CD14-positive monocyte (primary cell): ENCODE measurements at regions not wholly inside any gene's neighbourhood (a gene's known extent, or its start where the extent isn't known, plus 50 kb on each side); places are given as distances from the start of the nearest gene placed in this dataset.
A peak's percentile ranks its signal among the peaks of the same experiment; 100 is the strongest.
"Not testable (repeated sequence)": the region's sequence is repeated elsewhere in the genome, so short reads cannot be mapped to it uniquely, and the experiment has no call there.

Source experiments
- DNase-seq, 3 donors: peaks; one replicate each; pipeline ENCODE4 v3.0.0-alpha.2; 2011 to 2022
- H2AFZ ChIP-seq: 2 replicates; pipeline ENCODE4 v1.6.0; 2012; ENCODE audit warnings: mild to moderate bottlenecking, low read depth, low read length, inconsistent platforms; ENCODE audit not compliant: insufficient read depth, poor library complexity, severe bottlenecking
- H3K27ac ChIP-seq, 2 donors: 1 replicate in 1 of 2; 2 replicates in 1 of 2; pipeline ENCODE4 v1.5.1; 2012 to 2013; ENCODE audit warnings: low read length in 2 of 2, control low read depth in 1 of 2, inconsistent platforms in 1 of 2, low read depth in 1 of 2, mild to moderate bottlenecking in 1 of 2
- H3K27me3 ChIP-seq, 2 donors: one replicate each; pipeline versions ENCODE4 v1.6.0 to v1.6.1; 2011 to 2013; ENCODE audit warnings: low read length in 2 of 2; ENCODE audit not compliant: control insufficient read depth in 2 of 2, insufficient read depth in 2 of 2
- H3K36me3 ChIP-seq, 2 donors: replicated peaks in 1 of 2; 1 replicate in 1 of 2; 2 replicates in 1 of 2; pipeline versions ENCODE4 v1.5.1 to v1.6.1; 2012 to 2013; ENCODE audit warnings: low read length in 2 of 2, control low read depth in 1 of 2, inconsistent platforms in 1 of 2, mild to moderate bottlenecking in 1 of 2; ENCODE audit not compliant: insufficient read depth in 2 of 2, control insufficient read depth in 1 of 2
- H3K4me1 ChIP-seq, 2 donors: 1 replicate in 1 of 2; 2 replicates in 1 of 2; pipeline versions ENCODE4 v1.5.1 to v1.6.1; 2012 to 2013; ENCODE audit warnings: low read length in 2 of 2, control low read depth in 1 of 2, inconsistent platforms in 1 of 2, mild to moderate bottlenecking in 1 of 2, moderate library complexity in 1 of 2; ENCODE audit not compliant: insufficient read depth in 2 of 2, control insufficient read depth in 1 of 2
- H3K4me2 ChIP-seq: replicated peaks from 2 replicates; pipeline ENCODE3; 2012; ENCODE audit warnings: low read length, moderate library complexity, mild to moderate bottlenecking; ENCODE audit not compliant: poor library complexity, severe bottlenecking; ENCODE audit errors: extremely low read depth
- H3K4me3 ChIP-seq, 3 experiments: fragments of 200-600 bp in 1 of 3; sonication (generic) in 1 of 3; replicated peaks in 1 of 3; 1 replicate in 2 of 3; 2 replicates in 1 of 3; pipeline ENCODE4 v1.5.1; 2011 to 2013; ENCODE audit warnings: low read length in 3 of 3, mild to moderate bottlenecking in 3 of 3, control low read depth in 2 of 3, low read depth in 2 of 3, inconsistent platforms in 1 of 3, moderate library complexity in 1 of 3
- H3K79me2 ChIP-seq: 2 replicates; pipeline ENCODE4 v1.6.0; 2012; ENCODE audit warnings: mild to moderate bottlenecking, control low read depth, inconsistent platforms, low read length, moderate library complexity; ENCODE audit not compliant: insufficient read depth
- H3K9ac ChIP-seq: 2 replicates; pipeline ENCODE4 v1.6.0; 2017; ENCODE audit warnings: low read length, mild to moderate bottlenecking; ENCODE audit not compliant: insufficient read depth, poor library complexity, severe bottlenecking
- H3K9me3 ChIP-seq, 2 donors: replicated peaks in 1 of 2; 1 replicate in 1 of 2; 2 replicates in 1 of 2; pipeline versions ENCODE4 v1.5.1 to v1.6.1; 2012 to 2013; ENCODE audit warnings: low read length in 2 of 2, control low read depth in 1 of 2; ENCODE audit not compliant: control insufficient read depth in 1 of 2, insufficient read depth in 1 of 2
- H4K20me1 ChIP-seq: 2 replicates; pipeline ENCODE4 v1.6.0; 2012; ENCODE audit warnings: mild to moderate bottlenecking, low read length, control low read depth, moderate library complexity; ENCODE audit not compliant: insufficient read depth
- H3K27ac Mint-ChIP-seq, 7 donors: one replicate each; pipeline ENCODE4 v1.8.0; 2020; ENCODE audit warnings: mild to moderate bottlenecking in 7 of 7, mixed read lengths in 7 of 7, moderate library complexity in 6 of 7, inconsistent platforms in 2 of 7
- H3K27me3 Mint-ChIP-seq, 3 donors: one replicate each; pipeline ENCODE4 v1.8.0; 2021 to 2022; ENCODE audit warnings: low read depth in 3 of 3, mild to moderate bottlenecking in 3 of 3, mixed read lengths in 3 of 3, moderate library complexity in 3 of 3, inconsistent platforms in 1 of 3
- H3K36me3 Mint-ChIP-seq, 2 donors: one replicate each; pipeline ENCODE4 v1.8.0; 2020; ENCODE audit warnings: mixed read lengths in 2 of 2, inconsistent platforms in 1 of 2, mild to moderate bottlenecking in 1 of 2
- H3K4me1 Mint-ChIP-seq: one replicate; pipeline ENCODE4 v1.8.0; 2020; ENCODE audit warnings: mild to moderate bottlenecking, mixed read lengths
- H3K4me3 Mint-ChIP-seq, 2 donors: one replicate each; pipeline ENCODE4 v1.8.0; 2020; ENCODE audit warnings: mild to moderate bottlenecking in 2 of 2, mixed read lengths in 2 of 2, moderate library complexity in 1 of 2
- H3K9me3 Mint-ChIP-seq, 7 donors: one replicate each; pipeline ENCODE4 v1.8.0; 2020 to 2022; ENCODE audit warnings: mixed read lengths in 7 of 7, mild to moderate bottlenecking in 6 of 7, moderate library complexity in 6 of 7, inconsistent platforms in 2 of 7
- WGBS: methylation state at CpG from one replicate; pipeline ENCODE4 v1.1.5; 2013; ENCODE audit warnings: missing lambda C conversion rate; ENCODE audit not compliant: insufficient coverage; 5-methylcytosine and 5-hydroxymethylcytosine counted together
- intact Hi-C, 2 donors: fragments of 100-400 bp; cut with micrococcal nuclease; formaldehyde crosslinking; loops; one replicate each; pipeline versions ENCODE4 v1.15.0 to v1.15.1; 2023
- TF ChIP-seq, protein P1 (sequence below): fragments of 200-600 bp; IDR thresholded peaks from one replicate; pipeline ENCODE4 v1.8.0; 2022; ENCODE audit warnings: antibody characterized with exemption, mild to moderate bottlenecking

DNA sequence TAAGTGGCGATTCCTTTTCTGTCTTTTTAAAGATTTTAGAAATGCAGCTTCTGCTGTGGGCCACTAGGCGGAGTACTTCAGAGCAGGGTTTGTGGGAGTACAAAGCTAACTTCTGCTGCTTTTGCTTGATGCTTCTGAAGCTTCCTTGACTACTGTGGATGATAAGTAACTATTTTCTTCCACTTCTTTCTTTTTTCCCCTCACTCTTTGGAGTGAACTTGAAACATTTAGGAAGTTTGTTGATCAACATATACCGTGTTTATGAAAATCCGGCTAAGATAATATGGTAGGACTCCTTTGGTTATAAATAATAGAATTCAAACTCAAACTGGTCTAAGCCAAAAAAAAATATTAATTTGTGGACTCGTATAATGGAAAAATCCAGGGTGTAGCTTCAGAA lies 1403.6 kb downstream of the FOXD4L5 start:
- H3K79me2 ChIP-seq, intact Hi-C loops, H3K4me2 ChIP-seq, H3K27ac Mint-ChIP-seq, H4K20me1 ChIP-seq, H2AFZ ChIP-seq, H3K9ac ChIP-seq, H3K36me3 Mint-ChIP-seq, H3K36me3 ChIP-seq, H3K9me3 Mint-ChIP-seq, DNase-seq, H3K4me1 Mint-ChIP-seq, H3K4me3 ChIP-seq, H3K4me1 ChIP-seq, H3K9me3 ChIP-seq, H3K27me3 Mint-ChIP-seq, H3K27ac ChIP-seq, H3K4me3 Mint-ChIP-seq, H3K27me3 ChIP-seq: not testable (repeated sequence)
- TF ChIP-seq, protein P1, sequence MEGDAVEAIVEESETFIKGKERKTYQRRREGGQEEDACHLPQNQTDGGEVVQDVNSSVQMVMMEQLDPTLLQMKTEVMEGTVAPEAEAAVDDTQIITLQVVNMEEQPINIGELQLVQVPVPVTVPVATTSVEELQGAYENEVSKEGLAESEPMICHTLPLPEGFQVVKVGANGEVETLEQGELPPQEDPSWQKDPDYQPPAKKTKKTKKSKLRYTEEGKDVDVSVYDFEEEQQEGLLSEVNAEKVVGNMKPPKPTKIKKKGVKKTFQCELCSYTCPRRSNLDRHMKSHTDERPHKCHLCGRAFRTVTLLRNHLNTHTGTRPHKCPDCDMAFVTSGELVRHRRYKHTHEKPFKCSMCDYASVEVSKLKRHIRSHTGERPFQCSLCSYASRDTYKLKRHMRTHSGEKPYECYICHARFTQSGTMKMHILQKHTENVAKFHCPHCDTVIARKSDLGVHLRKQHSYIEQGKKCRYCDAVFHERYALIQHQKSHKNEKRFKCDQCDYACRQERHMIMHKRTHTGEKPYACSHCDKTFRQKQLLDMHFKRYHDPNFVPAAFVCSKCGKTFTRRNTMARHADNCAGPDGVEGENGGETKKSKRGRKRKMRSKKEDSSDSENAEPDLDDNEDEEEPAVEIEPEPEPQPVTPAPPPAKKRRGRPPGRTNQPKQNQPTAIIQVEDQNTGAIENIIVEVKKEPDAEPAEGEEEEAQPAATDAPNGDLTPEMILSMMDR = peak; percentile 10
- WGBS = no CpG with 5 or more reads among the region's 5 CpGs

DNA sequence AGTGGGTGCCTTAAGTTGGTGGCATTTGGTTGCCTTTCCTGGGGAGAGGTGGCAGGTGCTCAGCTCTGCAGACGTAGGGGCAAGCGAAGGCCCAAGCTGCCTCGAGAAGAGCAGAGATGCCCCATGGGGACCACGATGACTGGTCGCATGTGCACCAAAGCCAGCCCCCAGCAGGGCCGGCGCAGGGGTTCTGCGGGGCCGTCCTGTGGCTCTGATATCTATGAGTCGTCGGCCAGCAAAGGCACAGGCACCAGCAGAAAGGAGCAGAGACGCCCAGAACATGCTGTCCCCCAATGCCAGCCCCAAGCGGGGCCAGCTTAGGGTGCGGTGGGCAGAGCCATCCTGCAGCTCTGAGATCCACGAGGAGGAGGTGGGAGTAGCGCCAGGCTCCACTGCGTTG lies 1408.6 kb downstream of the FOXD4L5 start:
- intact Hi-C loops, H3K79me2 ChIP-seq, DNase-seq, H3K36me3 ChIP-seq, H4K20me1 ChIP-seq, H3K4me1 Mint-ChIP-seq, H3K27me3 Mint-ChIP-seq, H3K27me3 ChIP-seq, H3K9me3 ChIP-seq, H3K4me1 ChIP-seq, H3K9ac ChIP-seq, H3K4me3 ChIP-seq, H3K9me3 Mint-ChIP-seq, H2AFZ ChIP-seq, H3K4me2 ChIP-seq, H3K27ac Mint-ChIP-seq, H3K4me3 Mint-ChIP-seq, H3K36me3 Mint-ChIP-seq, H3K27ac ChIP-seq: not testable (repeated sequence)
- WGBS = 95% methylated on average over 7 of the region's 17 CpGs
